SK-N-SH treated with all-trans-retinoic acid at 6 μM for 48 hours (cell line): ENCODE measurements at regions not wholly inside any gene's neighbourhood (a gene's known extent, or its start where the extent isn't known, plus 50 kb on each side); places are given as distances from the start of the nearest gene placed in this dataset.

Source experiments
- ATAC-seq: fragments of 200-7000 bp; cut with Tn5 transposase; 3 replicates; pipeline ENCODE4 v1.9.1; 2020; ENCODE audit warnings: mild to moderate bottlenecking, moderate library complexity
- ARNTL ChIP-seq: fragments of 450-650 bp; formaldehyde crosslinking; IDR thresholded peaks from 2 replicates; pipeline ENCODE4 v1.5.0; 2020; ENCODE audit warnings: low read depth, mild to moderate bottlenecking, moderate library complexity, borderline replicate concordance
- BACH2 ChIP-seq: fragments of 250-450 bp; sonication (Bioruptor Pico); IDR thresholded peaks from 2 replicates; pipeline ENCODE4 v1.9.0; 2021; ENCODE audit warnings: mild to moderate bottlenecking, borderline replicate concordance
- CREB5 ChIP-seq: fragments of 250-450 bp; sonication (Bioruptor Pico); IDR thresholded peaks from 2 replicates; pipeline ENCODE4 v1.5.1; 2020; ENCODE audit warnings: low read depth, mild to moderate bottlenecking, moderate library complexity
- CSDC2 ChIP-seq: fragments of 250-450 bp; sonication (Bioruptor Pico); IDR thresholded peaks from 2 replicates; pipeline ENCODE4 v1.5.0; 2020; ENCODE audit warnings: mild to moderate bottlenecking, moderate library complexity
- CSRNP3 ChIP-seq: fragments of 250-450 bp; sonication (Bioruptor Pico); IDR thresholded peaks from 2 replicates; pipeline ENCODE4 v1.5.1; 2021; ENCODE audit warnings: mild to moderate bottlenecking, moderate library complexity
- ESRRG ChIP-seq: fragments of 250-450 bp; sonication (Bioruptor Pico); IDR thresholded peaks from 2 replicates; pipeline ENCODE4 v1.6.1; 2021; ENCODE audit warnings: mild to moderate bottlenecking
- GLIS3 ChIP-seq: fragments of 250-450 bp; sonication (Bioruptor Pico); IDR thresholded peaks from 2 replicates; pipeline ENCODE4 v1.5.0; 2020; ENCODE audit warnings: mild to moderate bottlenecking, moderate library complexity
- ISL1 ChIP-seq: fragments of 250-450 bp; sonication (Bioruptor Pico); IDR thresholded peaks from 2 replicates; pipeline ENCODE4 v2.1.2; 2022; ENCODE audit warnings: mild to moderate bottlenecking, moderate library complexity
- OSR1 ChIP-seq: fragments of 250-450 bp; sonication (Bioruptor Pico); IDR thresholded peaks from 2 replicates; pipeline ENCODE4 v1.8.0; 2022; ENCODE audit warnings: moderate library complexity, mild to moderate bottlenecking, inconsistent platforms
- PATZ1 ChIP-seq: fragments of 250-450 bp; sonication (Bioruptor Pico); IDR thresholded peaks from 2 replicates; pipeline ENCODE4 v1.8.0; 2020; ENCODE audit warnings: mild to moderate bottlenecking, moderate library complexity, borderline replicate concordance
- POU6F1 ChIP-seq: fragments of 250-450 bp; sonication (Bioruptor Pico); IDR thresholded peaks from 2 replicates; pipeline ENCODE4 v1.8.0; 2021; ENCODE audit warnings: low read depth, mild to moderate bottlenecking, moderate library complexity, borderline replicate concordance
- PPARA ChIP-seq: fragments of 250-450 bp; sonication (Bioruptor Pico); IDR thresholded peaks from 2 replicates; pipeline ENCODE4 v1.5.0; 2020; ENCODE audit warnings: mild to moderate bottlenecking, borderline replicate concordance
- RARB ChIP-seq: fragments of 250-450 bp; sonication (Bioruptor Pico); IDR thresholded peaks from 2 replicates; pipeline ENCODE4 v1.8.0; 2021; ENCODE audit warnings: mild to moderate bottlenecking, moderate library complexity
- SNAI2 ChIP-seq: fragments of 250-450 bp; sonication (Bioruptor Pico); IDR thresholded peaks from 2 replicates; pipeline ENCODE4 v1.5.0; 2020; ENCODE audit warnings: mild to moderate bottlenecking, moderate library complexity
- TCF4 ChIP-seq: fragments of 250-450 bp; sonication (Bioruptor Pico); IDR thresholded peaks from 2 replicates; pipeline ENCODE4 v1.8.0; 2021; ENCODE audit warnings: mild to moderate bottlenecking, moderate library complexity, borderline replicate concordance
- TOX ChIP-seq: fragments of 250-450 bp; sonication (Bioruptor Pico); IDR thresholded peaks from 2 replicates; pipeline ENCODE4 v1.8.0; 2021; ENCODE audit warnings: mild to moderate bottlenecking, moderate library complexity, borderline replicate concordance
- TSHZ2 ChIP-seq: fragments of 250-450 bp; sonication (Bioruptor Pico); IDR thresholded peaks from 2 replicates; pipeline ENCODE4 v1.5.0; 2020; ENCODE audit warnings: mild to moderate bottlenecking, moderate library complexity
- ZC3H10 ChIP-seq: fragments of 250-450 bp; sonication (Bioruptor Pico); IDR thresholded peaks from 2 replicates; pipeline ENCODE4 v1.5.1; 2021; ENCODE audit warnings: mild to moderate bottlenecking, moderate library complexity
- ZFP3 ChIP-seq: fragments of 250-450 bp; sonication (Bioruptor Pico); IDR thresholded peaks from 2 replicates; pipeline ENCODE4 v1.5.0; 2020; ENCODE audit warnings: mild to moderate bottlenecking, moderate library complexity
- ZFP30 ChIP-seq: fragments of 450-650 bp; formaldehyde crosslinking; IDR thresholded peaks from 2 replicates; pipeline ENCODE4 v1.5.0; 2022; ENCODE audit warnings: mild to moderate bottlenecking, moderate library complexity
- ZNF565 ChIP-seq: fragments of 450-650 bp; formaldehyde crosslinking; conservative IDR thresholded peaks from 2 replicates; pipeline ENCODE4 v1.5.0; 2020; ENCODE audit warnings: low read depth, mild to moderate bottlenecking, moderate library complexity
- ZNF8 ChIP-seq: fragments of 450-650 bp; formaldehyde crosslinking; IDR thresholded peaks from 2 replicates; pipeline ENCODE4 v1.5.0; 2020; ENCODE audit warnings: mild to moderate bottlenecking, moderate library complexity

- TF ChIP-seq ZFP3 (CRISPR knock-in tag) = no peak
- no peak for TF ChIP-seq RARB (CRISPR knock-in tag)
- no peak for TF ChIP-seq CSRNP3 (CRISPR knock-in tag)
- no peak for TF ChIP-seq POU6F1 (CRISPR knock-in tag)
- TF ChIP-seq OSR1 = no peak
- no peak for TF ChIP-seq PATZ1 (CRISPR knock-in tag)
- TF ChIP-seq ESRRG (CRISPR knock-in tag) = no peak
- TF ChIP-seq GLIS3 (CRISPR knock-in tag) = no peak
- TF ChIP-seq SNAI2 = no peak
- TF ChIP-seq BACH2 = no peak
- no peak for TF ChIP-seq ARNTL
- TF ChIP-seq TSHZ2 = no peak
- no peak for TF ChIP-seq PPARA (CRISPR knock-in tag)
- no peak for TF ChIP-seq ZNF565
- TF ChIP-seq CREB5 (CRISPR knock-in tag) = no peak
- TF ChIP-seq ZC3H10 (CRISPR knock-in tag) = no peak
- ATAC-seq = peak; percentile 21; the same call in 1 of the 3 replicates
These were observed 775.6 kb downstream of the ROBO2 start for GRCh38 chr3:77815467-77815866.

GRCh38 chr3:77816366-77816765 lies 776.5 kb downstream of the ROBO2 start:
- TF ChIP-seq TCF4 (CRISPR knock-in tag) = peak; percentile 92
- no peak for TF ChIP-seq RARB (CRISPR knock-in tag)
- no peak for TF ChIP-seq POU6F1 (CRISPR knock-in tag)
- ATAC-seq = no peak

GRCh38 chr3:77825001-77825827 lies 785.3 kb downstream of the ROBO2 start:
- peak; percentile 87 for ATAC-seq
- TF ChIP-seq ZNF8 (CRISPR knock-in tag) (no peak), TOX (peak; percentile 26; the same call in 1 of the 2 replicates), CSRNP3 (CRISPR knock-in tag) (no peak), ZFP30 (CRISPR knock-in tag) (no peak), PPARA (CRISPR knock-in tag) (no peak), ZC3H10 (CRISPR knock-in tag) (no peak), ISL1 (CRISPR knock-in tag) (0 out of 2 replicates have a peak, but pooled peaks have one; percentile 20), CSDC2 (no peak), ZNF565 (no peak), OSR1 (no peak), RARB (CRISPR knock-in tag) (no peak), POU6F1 (CRISPR knock-in tag) (no peak), ARNTL (no peak), GLIS3 (CRISPR knock-in tag) (no peak)
